Esophagus muscularis mucosa (tissue), 4 donors: ENCODE measurements at regions not wholly inside any gene's neighbourhood (a gene's known extent, or its start where the extent isn't known, plus 50 kb on each side); places are given as distances from the start of the nearest gene placed in this dataset.

ENCODE experiments used
- DNase-seq: peaks from one replicate; pipeline ENCODE4 v3.0.0-alpha.2; 2017; ENCODE audit errors: extremely low spot score
- H3K27ac ChIP-seq, 4 donors: fragments of 200-600 bp; sonication (generic); replicated peaks in 1 of 4; 1 replicate in 3 of 4; 2 replicates in 1 of 4; pipeline ENCODE4 v1.5.1; 2016 to 2019; ENCODE audit warnings: mild to moderate bottlenecking in 1 of 4
- H3K27me3 ChIP-seq, 4 donors: fragments of 200-600 bp; sonication (generic); one replicate each; pipeline versions ENCODE4 v1.5.1 to v1.6.0; 2016 to 2019
- H3K36me3 ChIP-seq, 4 donors: fragments of 200-600 bp; sonication (generic); one replicate each; pipeline ENCODE4 v1.5.1; 2016 to 2019
- H3K4me1 ChIP-seq, 4 donors: fragments of 200-600 bp; sonication (generic); one replicate each; pipeline ENCODE4 v1.5.1; 2016 to 2019
- H3K4me3 ChIP-seq, 4 donors: fragments of 200-600 bp; sonication (generic); 1 replicate in 2 of 4; 2 replicates in 2 of 4; pipeline ENCODE4 v1.5.1; 2016 to 2019; ENCODE audit warnings: mild to moderate bottlenecking in 4 of 4, moderate library complexity in 1 of 4
- H3K9me3 ChIP-seq, 4 donors: fragments of 200-600 bp; sonication (generic); 1 replicate in 3 of 4; 2 replicates in 1 of 4; pipeline ENCODE4 v1.5.1; 2016 to 2019
- CTCF ChIP-seq, 3 experiments: fragments of 200-600 bp in 2 of 3; fragments of 450-650 bp in 1 of 3; sonication (generic) in 2 of 3; IDR thresholded peaks; one replicate each; pipeline ENCODE4 v1.5.1; 2017 to 2019; ENCODE audit warnings: antibody characterized with exemption in 3 of 3, mild to moderate bottlenecking in 2 of 3, moderate library complexity in 1 of 3
- EP300 ChIP-seq: sonication (generic); formaldehyde crosslinking; IDR thresholded peaks from one replicate; pipeline ENCODE4 v1.6.1; 2017; ENCODE audit warnings: antibody characterized with exemption
- POLR2A ChIP-seq: fragments of 450-650 bp; IDR thresholded peaks from one replicate; pipeline ENCODE4 v1.6.1; 2017; ENCODE audit warnings: antibody characterized with exemption, moderate library complexity, mild to moderate bottlenecking, low read depth
- POLR2AphosphoS5 ChIP-seq, 2 donors: sonication (generic); formaldehyde crosslinking; IDR thresholded peaks; one replicate each; pipeline ENCODE4 v1.6.1; 2017; ENCODE audit warnings: antibody characterized with exemption in 2 of 2
- WGBS: methylation state at CpG from one replicate; pipeline ENCODE4 v1.1.5; 2018; 5-methylcytosine and 5-hydroxymethylcytosine counted together
- intact Hi-C: fragments of 100-400 bp; cut with DNase I; formaldehyde crosslinking; loops from one replicate; pipeline ENCODE4 v1.15.1; 2023

- TF ChIP-seq POLR2AphosphoS5 (IDR thresholded peaks at IDR 0.05) (peak; percentile 20 to 28), POLR2A (no peak), EP300 (no peak), CTCF (IDR thresholded peaks at IDR 0.05) (no peak)
- WGBS = 48% methylated on average over 4 of the region's 4 CpGs
- H3K4me3 ChIP-seq = no peak overlapping the region
- peak overlapping the region in 3 of 4 donors; percentile 28 to 57 (median 32) for H3K27ac ChIP-seq
- no peaks in the 10 kb centered on the region for H3K9me3 ChIP-seq
- no peak for DNase-seq
- H3K4me1 ChIP-seq = peaks cover 0 to 13% (median 7%) of the 10 kb centered on the region in 4 donors
- no peaks in the 10 kb centered on the region for H3K36me3 ChIP-seq
- H3K27me3 ChIP-seq = no peaks in the 10 kb centered on the region
- intact Hi-C loops = no loop called here
Measured at GRCh38 chr7:47119261-47119865, 462.5 kb downstream of the TNS3 start.

- no peaks in the 10 kb centered on the region for H3K4me1 ChIP-seq
- no peaks in the 10 kb centered on the region for H3K27me3 ChIP-seq
- H3K27ac ChIP-seq = no peak overlapping the region
- intact Hi-C loops = no loop called here
- DNase-seq = no peak
- 53% methylated on average over 4 of the region's 4 CpGs for WGBS
- no peak overlapping the region for H3K4me3 ChIP-seq
- no peak for TF ChIP-seq CTCF (IDR thresholded peaks at IDR 0.05)
- TF ChIP-seq POLR2AphosphoS5 (IDR thresholded peaks at IDR 0.05) = no peak
- TF ChIP-seq EP300 = no peak
- no peak for TF ChIP-seq POLR2A
- no peaks in the 10 kb centered on the region for H3K36me3 ChIP-seq
- H3K9me3 ChIP-seq = no peaks in the 10 kb centered on the region
Measured at GRCh38 chr7:47104206-47104549, 477.7 kb downstream of the TNS3 start.

- H3K27ac ChIP-seq = no peak overlapping the region
- WGBS = 91% methylated on average over 12 of the region's 17 CpGs
- TF ChIP-seq POLR2A = no peak
- TF ChIP-seq CTCF (IDR thresholded peaks at IDR 0.05) = no peak
- TF ChIP-seq POLR2AphosphoS5 (IDR thresholded peaks at IDR 0.05) = no peak
- no peak for TF ChIP-seq EP300
- no peaks in the 10 kb centered on the region for H3K9me3 ChIP-seq
- H3K27me3 ChIP-seq = no peaks in the 10 kb centered on the region
- intact Hi-C loops = no loop called here
- no peaks in the 10 kb centered on the region for H3K4me1 ChIP-seq
- peak; percentile 91 for DNase-seq
- no peak overlapping the region for H3K4me3 ChIP-seq
- no peaks in the 10 kb centered on the region for H3K36me3 ChIP-seq
Measured at GRCh38 chr7:47103498-47104205, 478.3 kb downstream of the TNS3 start.

GRCh38 chr7:47102331-47102841 is 479.5 kb downstream of the TNS3 start:
- peak; percentile 57 for DNase-seq
- WGBS = 70% methylated on average over 3 of the region's 3 CpGs
- no peak overlapping the region for H3K4me3 ChIP-seq

More at GRCh38 chr7:47102331-47102841, 479.5 kb downstream of the TNS3 start:
- Histone ChIP-seq H3K27ac (no peak overlapping the region), H3K9me3 (no peaks in the 10 kb centered on the region), H3K27me3 (no peaks in the 10 kb centered on the region), H3K4me1 (no peaks in the 10 kb centered on the region), H3K36me3 (no peaks in the 10 kb centered on the region)
- intact Hi-C loops = no loop called here
- TF ChIP-seq POLR2A = no peak
- TF ChIP-seq CTCF (IDR thresholded peaks at IDR 0.05) = no peak
- no peak for TF ChIP-seq EP300
- TF ChIP-seq POLR2AphosphoS5 (IDR thresholded peaks at IDR 0.05) = no peak
